Activated T-helper 17 cell treated with anti-CD3 and anti-CD28 coated beads, Interleukin-2, amount 50 U/mL, for 72 hours (primary cell): ENCODE measurements at regions not wholly inside any gene's neighbourhood (a gene's known extent, or its start where the extent isn't known, plus 50 kb on each side); places are given as distances from the start of the nearest gene placed in this dataset.
A peak's percentile ranks its signal among the peaks of the same experiment; 100 is the strongest.

ENCODE experiments used
- ATAC-seq: fragments of 150-1000 bp; cut with Tn5 transposase; replicated peaks from 2 replicates; pipeline ENCODE4 v1.10.0; 2021; ENCODE audit warnings: mild to moderate bottlenecking, moderate library complexity
- H3K27ac Mint-ChIP-seq: one replicate; pipeline ENCODE4 v1.8.0; 2022; ENCODE audit warnings: mixed read lengths
- H3K27me3 Mint-ChIP-seq: one replicate; pipeline ENCODE4 v1.8.0; 2022; ENCODE audit warnings: mixed read lengths
- H3K36me3 Mint-ChIP-seq: one replicate; pipeline ENCODE4 v1.8.0; 2022; ENCODE audit warnings: low read depth, mild to moderate bottlenecking, mixed read lengths
- H3K4me1 Mint-ChIP-seq: one replicate; pipeline ENCODE4 v1.8.0; 2022; ENCODE audit warnings: mixed read lengths
- H3K4me3 Mint-ChIP-seq: one replicate; pipeline ENCODE4 v1.8.0; 2022; ENCODE audit warnings: mild to moderate bottlenecking, mixed read lengths
- H3K9me3 Mint-ChIP-seq: one replicate; pipeline ENCODE4 v1.8.0; 2022; ENCODE audit warnings: mixed read lengths

DNA sequence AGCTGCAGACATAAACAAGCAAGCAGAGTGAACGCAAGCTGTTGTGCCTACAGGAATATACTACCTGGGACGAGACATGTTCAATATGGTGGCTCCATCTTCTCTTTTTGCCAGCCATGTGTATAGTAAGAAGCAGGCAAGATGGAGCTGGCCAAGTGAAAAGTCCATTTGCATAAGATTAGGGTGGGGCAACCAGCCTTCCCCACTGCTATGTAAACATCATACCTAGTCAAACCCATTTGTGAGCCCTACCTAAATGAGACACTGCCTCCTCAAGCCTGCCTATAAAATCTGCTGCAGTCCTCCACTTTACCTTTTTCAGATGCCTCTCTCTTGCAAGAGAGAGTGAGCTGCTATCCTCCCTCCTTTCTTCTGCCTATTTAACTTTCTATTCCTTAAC lies 370.1 kb upstream of the PMFBP1 start:
- no peak overlapping the region for H3K4me3 Mint-ChIP-seq
- H3K27me3 Mint-ChIP-seq, result no peaks in the 10 kb centered on the region
- no peak overlapping the region for H3K27ac Mint-ChIP-seq
- no peak for ATAC-seq
- no peaks in the 10 kb centered on the region for H3K4me1 Mint-ChIP-seq
- H3K9me3 Mint-ChIP-seq, result no peaks in the 10 kb centered on the region
- no peaks in the 10 kb centered on the region for H3K36me3 Mint-ChIP-seq

DNA sequence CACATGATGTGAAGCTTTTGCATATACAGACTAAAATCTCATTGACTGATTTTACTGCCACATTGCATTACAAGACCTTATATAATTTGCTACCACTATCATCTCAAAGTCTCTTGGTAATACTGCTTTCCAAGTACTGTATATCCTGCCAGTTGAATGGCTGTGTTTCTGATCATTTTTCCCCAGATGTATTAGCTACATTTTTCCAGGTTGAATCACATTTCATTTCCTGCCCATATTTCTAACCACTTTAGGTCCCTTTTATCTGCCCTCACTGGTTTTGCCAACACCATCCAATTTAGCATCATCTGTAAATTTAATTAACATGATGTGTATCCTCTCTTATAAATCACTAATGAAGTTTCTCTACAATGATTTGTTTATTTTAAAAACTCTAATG lies 365.7 kb upstream of the PMFBP1 start:
- Mint-ChIP-seq H3K36me3 (no peaks in the 10 kb centered on the region), H3K9me3 (no peaks in the 10 kb centered on the region), H3K27me3 (no peaks in the 10 kb centered on the region), H3K4me1 (no peaks in the 10 kb centered on the region), H3K27ac (no peak overlapping the region), H3K4me3 (no peak overlapping the region)
- no peak for ATAC-seq

DNA sequence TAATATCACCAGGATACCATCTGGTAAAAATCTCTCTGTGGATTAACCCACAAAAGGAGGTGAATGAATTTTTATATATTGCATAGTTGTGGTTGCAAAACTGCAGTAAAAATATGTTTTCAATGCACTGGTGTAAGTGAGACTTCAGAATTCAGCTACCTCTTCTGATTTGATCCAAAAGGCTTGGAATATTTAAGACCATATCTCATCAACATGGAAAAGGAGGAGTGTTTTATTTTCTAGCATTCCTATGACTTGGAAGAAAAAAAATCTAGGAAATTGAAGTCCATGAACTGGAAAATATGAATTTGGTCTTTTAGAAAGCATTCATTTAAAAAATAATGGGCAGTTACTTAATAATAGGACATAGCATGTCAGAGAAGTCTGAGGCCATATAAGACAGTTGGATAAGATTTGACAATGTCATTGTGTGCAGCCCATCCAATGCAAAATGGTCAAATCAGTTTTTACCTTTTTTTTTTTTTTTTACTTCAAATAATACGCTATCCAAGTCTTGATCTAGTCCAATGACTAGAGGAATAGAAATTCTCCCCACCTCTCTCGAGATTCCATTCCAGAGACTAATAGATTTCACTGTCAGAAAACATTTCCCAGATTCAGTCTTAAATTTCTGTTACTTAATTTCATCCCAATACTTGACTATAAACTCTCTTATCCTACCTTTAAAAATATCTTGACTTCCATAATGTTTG lies 364.9 kb upstream of the PMFBP1 start:
- no peak overlapping the region for H3K4me3 Mint-ChIP-seq
- no peaks in the 10 kb centered on the region for H3K9me3 Mint-ChIP-seq
- H3K36me3 Mint-ChIP-seq, result no peaks in the 10 kb centered on the region
- ATAC-seq, result no peak
- H3K27ac Mint-ChIP-seq, result no peak overlapping the region
- no peaks in the 10 kb centered on the region for H3K4me1 Mint-ChIP-seq
- no peaks in the 10 kb centered on the region for H3K27me3 Mint-ChIP-seq

DNA sequence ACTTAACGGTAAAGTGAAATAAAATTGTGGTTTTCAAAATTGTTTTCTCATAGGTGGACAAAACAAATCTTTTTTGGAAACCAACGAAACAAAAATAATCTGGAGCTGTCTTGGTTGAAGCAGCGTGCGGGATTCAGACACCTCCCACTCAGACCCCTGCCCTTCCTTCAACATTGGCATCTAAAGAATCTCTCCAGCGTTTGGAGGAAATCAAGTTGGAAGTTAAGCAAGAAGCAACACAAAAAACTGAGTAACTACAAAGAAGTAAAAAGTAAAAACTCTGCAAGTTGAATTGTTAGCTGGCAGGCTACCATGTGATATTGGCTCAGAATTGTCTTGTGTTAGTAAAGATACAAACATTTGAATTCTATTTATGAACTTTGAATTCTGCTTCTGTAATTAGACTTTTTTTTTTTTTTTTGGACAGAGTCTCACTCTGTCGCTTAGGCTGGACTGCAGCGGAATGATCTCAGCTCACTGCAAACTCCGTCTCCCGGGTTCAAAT lies 361.0 kb upstream of the PMFBP1 start:
- H3K4me1 Mint-ChIP-seq, result peaks cover 5% of the 10 kb centered on the region
- H3K36me3 Mint-ChIP-seq, result no peaks in the 10 kb centered on the region
- H3K9me3 Mint-ChIP-seq, result no peaks in the 10 kb centered on the region
- H3K27me3 Mint-ChIP-seq, result no peaks in the 10 kb centered on the region
- no peak overlapping the region for H3K27ac Mint-ChIP-seq
- ATAC-seq, result no peak
- H3K4me3 Mint-ChIP-seq, result no peak overlapping the region

DNA sequence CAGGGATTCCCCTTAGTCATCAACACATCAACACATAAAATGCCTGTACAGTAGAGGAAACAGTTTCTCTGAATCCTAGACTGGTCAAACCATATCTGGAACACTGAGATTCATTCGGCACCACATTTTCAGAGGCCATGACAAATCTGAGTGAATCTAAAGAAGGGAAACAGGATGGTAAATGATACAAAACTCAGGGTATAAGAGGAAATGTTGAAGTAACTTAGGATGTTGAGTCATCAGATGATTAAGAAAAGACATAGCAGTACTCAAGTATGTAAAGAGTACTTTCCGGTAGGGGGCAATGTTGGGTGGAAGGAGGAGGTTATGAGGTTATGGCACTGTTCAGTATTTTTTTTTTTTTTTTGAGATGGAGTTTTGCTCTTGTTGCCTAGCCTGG lies 358.5 kb upstream of the PMFBP1 start:
- peak; percentile 70 for ATAC-seq
- H3K4me1 Mint-ChIP-seq, result peaks cover 5% of the 10 kb centered on the region
- H3K36me3 Mint-ChIP-seq, result no peaks in the 10 kb centered on the region

DNA sequence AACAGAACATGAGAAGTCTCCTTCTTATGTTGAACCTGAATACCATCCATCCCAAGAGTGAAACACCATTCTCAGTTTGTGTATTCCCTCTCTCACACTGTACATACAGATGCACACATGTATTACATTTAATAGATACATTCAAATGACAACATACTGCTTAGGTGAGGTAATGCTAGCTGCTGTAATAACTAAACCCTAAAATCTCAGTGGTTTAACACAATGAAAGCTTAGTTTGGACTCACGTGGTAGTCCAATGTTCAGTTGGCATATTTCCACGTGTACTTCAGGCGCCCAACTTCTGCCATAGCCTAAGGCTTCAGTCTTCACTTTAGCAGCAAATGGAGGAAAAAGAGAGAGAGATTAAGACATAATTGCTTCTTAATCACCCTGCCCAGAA lies 351.1 kb upstream of the PMFBP1 start:
- no peak for ATAC-seq

More for the DNA sequence above, 358.5 kb upstream of the PMFBP1 start:
- Mint-ChIP-seq H3K4me3 (no peak overlapping the region), H3K9me3 (no peaks in the 10 kb centered on the region), H3K27ac (no peak overlapping the region), H3K27me3 (no peaks in the 10 kb centered on the region)

DNA sequence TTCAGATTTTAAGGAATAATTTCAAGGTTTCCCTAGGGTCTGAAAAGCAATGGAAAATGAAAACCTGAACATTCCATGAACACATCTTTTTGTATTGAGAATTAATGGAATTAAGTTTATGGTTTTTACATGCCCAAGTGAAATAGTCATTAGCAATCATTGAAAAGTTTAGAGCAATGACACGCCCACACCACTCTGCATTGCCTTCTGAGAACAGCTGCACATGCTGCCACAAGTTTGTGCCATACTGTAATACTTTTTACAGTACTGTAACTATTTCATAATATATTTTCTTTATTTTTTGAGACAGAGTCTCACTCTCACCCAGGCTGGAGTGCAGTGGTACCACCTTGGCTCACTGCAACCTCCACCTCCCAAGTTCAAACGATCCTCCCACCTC lies 345.2 kb upstream of the PMFBP1 start:
- peaks cover 4% of the 10 kb centered on the region for H3K9me3 Mint-ChIP-seq
- H3K27ac Mint-ChIP-seq, result no peak overlapping the region
- no peak overlapping the region for H3K4me3 Mint-ChIP-seq
- no peaks in the 10 kb centered on the region for H3K27me3 Mint-ChIP-seq
- H3K4me1 Mint-ChIP-seq, result peaks cover 4% of the 10 kb centered on the region
- H3K36me3 Mint-ChIP-seq, result no peaks in the 10 kb centered on the region
- ATAC-seq, result no peak

More for the DNA sequence above, 351.1 kb upstream of the PMFBP1 start:
- Mint-ChIP-seq H3K36me3 (no peaks in the 10 kb centered on the region), H3K4me1 (no peaks in the 10 kb centered on the region), H3K9me3 (peaks cover 4% of the 10 kb centered on the region), H3K27ac (no peak overlapping the region), H3K4me3 (no peak overlapping the region), H3K27me3 (no peaks in the 10 kb centered on the region)

DNA sequence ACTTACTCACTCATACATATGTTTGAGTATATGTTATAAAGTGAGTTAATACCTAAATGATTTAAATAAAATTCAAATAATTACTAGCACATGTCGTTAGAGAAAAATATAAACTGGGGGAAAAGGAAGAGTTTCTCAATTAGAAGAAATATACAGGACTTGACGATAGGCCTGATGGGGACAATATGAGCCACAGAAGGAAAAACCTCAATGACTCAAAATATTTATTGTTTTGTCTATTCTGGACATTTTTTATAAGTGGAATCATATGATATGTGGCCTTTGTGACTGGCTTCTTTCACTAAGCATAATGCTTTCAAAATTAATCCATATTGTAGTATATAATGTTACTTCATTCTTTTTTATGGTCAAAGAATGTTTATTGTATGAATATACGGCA lies 339.2 kb upstream of the PMFBP1 start:
- H3K27ac Mint-ChIP-seq, result no peak overlapping the region
- H3K4me1 Mint-ChIP-seq, result peaks cover 4% of the 10 kb centered on the region
- no peaks in the 10 kb centered on the region for H3K36me3 Mint-ChIP-seq
- ATAC-seq, result no peak
- no peak overlapping the region for H3K4me3 Mint-ChIP-seq
- no peaks in the 10 kb centered on the region for H3K27me3 Mint-ChIP-seq
- no peaks in the 10 kb centered on the region for H3K9me3 Mint-ChIP-seq

DNA sequence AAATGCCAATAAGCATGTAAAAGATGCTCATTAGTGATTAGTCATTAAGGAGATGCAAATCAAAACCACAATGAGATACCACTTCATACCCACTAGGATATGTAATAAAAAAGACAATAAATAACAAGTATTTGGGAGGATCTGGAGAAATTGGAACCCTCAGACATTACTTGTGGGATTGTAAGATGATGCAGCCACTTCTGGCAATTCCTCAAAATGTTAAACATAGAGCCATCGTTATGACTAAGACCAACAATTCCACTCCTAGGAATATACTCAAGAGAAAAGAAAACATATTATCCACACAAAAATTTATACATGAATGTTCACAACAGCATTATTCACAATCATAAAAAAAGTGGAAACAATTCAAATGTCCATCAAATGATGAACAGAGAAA lies 336.2 kb upstream of the PMFBP1 start:
- Mint-ChIP-seq H3K36me3 (no peaks in the 10 kb centered on the region), H3K27ac (no peak overlapping the region), H3K4me1 (no peaks in the 10 kb centered on the region), H3K9me3 (no peaks in the 10 kb centered on the region), H3K4me3 (no peak overlapping the region), H3K27me3 (no peaks in the 10 kb centered on the region)
- ATAC-seq, result no peak

DNA sequence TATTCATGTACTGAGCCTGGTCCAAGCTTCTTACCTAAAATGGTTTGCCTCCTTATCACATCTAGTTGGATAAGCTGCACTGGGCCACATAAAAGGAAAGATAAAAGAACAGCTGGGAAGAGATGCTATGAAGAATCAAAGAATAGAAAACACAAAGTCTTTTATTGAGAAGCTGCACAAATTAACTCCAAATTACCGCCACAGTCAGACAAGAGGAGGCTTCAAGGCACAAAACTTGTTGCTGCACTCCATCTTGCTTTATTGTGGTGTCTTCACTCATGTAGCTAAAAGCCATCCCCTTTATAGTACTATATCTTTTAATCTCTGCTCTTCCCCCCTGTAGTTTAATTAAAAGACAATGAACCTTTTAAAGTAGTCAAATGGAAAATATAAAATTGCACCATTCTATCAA lies 330.6 kb upstream of the PMFBP1 start:
- Mint-ChIP-seq H3K27me3 (no peaks in the 10 kb centered on the region), H3K9me3 (no peaks in the 10 kb centered on the region), H3K4me1 (no peaks in the 10 kb centered on the region), H3K27ac (no peak overlapping the region), H3K36me3 (no peaks in the 10 kb centered on the region), H3K4me3 (no peak overlapping the region)
- ATAC-seq, result no peak

DNA sequence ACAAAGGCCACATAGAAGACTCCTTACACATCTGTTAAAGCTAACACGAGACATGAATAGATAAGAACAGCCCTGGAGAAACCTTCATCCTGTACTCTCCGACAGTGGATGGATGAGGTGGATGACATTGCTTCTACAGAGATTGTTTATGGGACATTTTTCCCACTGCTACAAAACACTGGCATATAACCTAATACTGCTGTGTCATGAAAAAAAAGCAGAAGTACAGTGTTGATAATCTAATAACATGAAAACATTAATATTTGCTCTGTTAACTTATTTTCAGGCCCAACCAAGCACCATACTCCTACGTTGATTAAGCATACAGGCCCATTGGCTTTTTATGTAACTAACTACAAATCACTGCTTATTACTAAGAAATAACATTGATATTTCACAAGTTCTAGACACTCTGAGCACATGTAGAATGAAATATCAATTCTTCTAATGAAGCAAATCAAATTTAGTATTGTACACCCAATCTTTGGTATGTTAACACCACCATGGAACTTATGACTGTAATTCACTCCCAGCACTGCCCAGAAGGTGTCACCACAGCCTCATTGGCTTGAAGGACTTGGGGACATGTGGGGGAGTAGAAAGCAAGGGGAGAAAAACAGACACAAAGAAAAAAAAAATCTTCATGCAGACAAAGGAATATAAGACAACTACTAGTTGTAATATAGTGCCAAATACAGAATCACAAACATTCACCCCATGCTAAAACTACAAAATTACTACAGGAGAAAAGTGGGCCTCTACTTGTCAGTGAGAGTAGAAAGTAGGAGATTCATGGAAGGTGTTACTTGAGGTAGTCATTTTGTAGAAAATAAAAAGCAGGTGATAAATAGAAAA lies 330.0 kb upstream of the PMFBP1 start:
- H3K4me1 Mint-ChIP-seq, result no peaks in the 10 kb centered on the region
- no peak overlapping the region for H3K4me3 Mint-ChIP-seq
- H3K27me3 Mint-ChIP-seq, result no peaks in the 10 kb centered on the region
- no peak overlapping the region for H3K27ac Mint-ChIP-seq
- peak; percentile 54 for ATAC-seq
- no peaks in the 10 kb centered on the region for H3K9me3 Mint-ChIP-seq
- no peaks in the 10 kb centered on the region for H3K36me3 Mint-ChIP-seq

DNA sequence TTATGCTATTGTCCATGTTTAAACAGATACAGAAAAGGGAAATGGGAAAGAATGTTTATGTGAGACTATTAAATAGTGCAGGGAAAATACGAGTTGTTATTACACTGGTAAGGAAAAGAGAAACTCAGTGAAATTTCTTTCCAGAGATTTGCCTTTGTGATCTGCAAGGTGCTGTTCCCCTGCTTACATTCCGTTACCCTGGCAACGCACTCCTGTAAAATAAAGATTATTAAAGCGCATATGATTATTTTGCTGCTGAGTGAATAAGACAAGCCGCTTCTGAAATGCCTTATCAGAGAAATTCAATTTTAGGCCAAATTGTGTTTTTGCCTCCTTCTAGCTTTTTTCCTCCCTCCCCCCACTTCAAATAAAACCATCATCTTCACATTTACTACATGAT lies 328.6 kb upstream of the PMFBP1 start:
- H3K4me3 Mint-ChIP-seq, result no peak overlapping the region
- H3K27ac Mint-ChIP-seq, result no peak overlapping the region
- H3K4me1 Mint-ChIP-seq, result no peaks in the 10 kb centered on the region
- H3K9me3 Mint-ChIP-seq, result no peaks in the 10 kb centered on the region
- no peaks in the 10 kb centered on the region for H3K27me3 Mint-ChIP-seq
- no peak for ATAC-seq
- H3K36me3 Mint-ChIP-seq, result no peaks in the 10 kb centered on the region

DNA sequence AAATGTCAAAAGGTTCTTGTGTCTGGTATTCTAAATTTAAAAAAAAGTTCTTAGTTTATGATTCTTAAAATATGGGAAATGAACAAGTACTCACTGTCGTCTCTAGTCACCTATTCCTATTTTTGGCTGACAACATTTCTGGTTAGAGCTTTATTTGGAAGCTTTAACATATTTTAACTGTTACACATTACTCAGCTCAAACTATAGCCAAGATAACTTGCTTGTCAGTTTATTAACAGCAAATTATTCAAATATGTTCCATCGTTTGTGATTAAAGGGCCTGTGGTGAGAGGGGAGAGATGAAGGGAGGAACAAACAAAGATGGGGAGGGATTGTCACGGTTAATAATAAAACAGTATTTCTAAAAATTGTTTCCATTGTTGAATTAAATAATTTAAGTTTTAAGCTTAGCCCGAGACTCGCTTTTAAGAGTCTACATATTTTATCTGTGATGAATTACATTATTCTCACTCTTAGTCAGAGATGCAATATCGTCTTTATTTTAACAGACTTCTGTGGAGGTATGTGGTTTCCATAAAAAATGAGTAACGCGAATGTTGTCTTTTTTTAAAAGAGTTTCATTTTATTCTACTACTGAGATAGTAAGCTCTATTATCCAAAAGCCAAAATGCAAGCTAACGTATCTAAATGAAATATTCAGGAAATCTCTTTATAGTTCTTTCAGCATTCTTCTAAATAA lies 321.9 kb upstream of the PMFBP1 start:
- ATAC-seq, result peak; percentile 67
- H3K27ac Mint-ChIP-seq, result no peak overlapping the region

DNA sequence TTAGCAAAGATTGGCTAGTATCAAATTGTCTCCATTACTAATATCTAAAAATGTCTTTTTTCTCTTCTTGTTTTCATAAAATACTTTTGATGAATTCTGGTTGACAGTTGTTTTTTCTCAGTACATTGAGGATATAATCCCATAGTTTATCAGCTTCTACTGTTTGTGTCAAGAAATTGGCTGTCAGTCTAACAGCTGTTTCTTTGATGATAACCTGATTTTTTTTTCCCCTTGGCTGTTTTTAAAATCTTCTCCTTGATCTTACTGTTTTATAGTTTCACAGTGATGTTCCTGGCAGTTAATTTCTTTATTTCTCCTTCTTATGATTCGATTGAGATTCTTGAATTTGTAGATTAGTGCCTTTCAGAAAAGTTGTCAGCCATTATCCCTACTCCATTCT lies 315.3 kb upstream of the PMFBP1 start:
- H3K4me1 Mint-ChIP-seq, result peaks cover 8% of the 10 kb centered on the region
- H3K9me3 Mint-ChIP-seq, result peaks cover 7% of the 10 kb centered on the region
- H3K4me3 Mint-ChIP-seq, result no peak overlapping the region
- H3K36me3 Mint-ChIP-seq, result no peaks in the 10 kb centered on the region
- H3K27ac Mint-ChIP-seq, result no peak overlapping the region
- no peak for ATAC-seq
- H3K27me3 Mint-ChIP-seq, result no peaks in the 10 kb centered on the region

More for the DNA sequence above, 321.9 kb upstream of the PMFBP1 start:
- no peaks in the 10 kb centered on the region for H3K9me3 Mint-ChIP-seq
- H3K4me3 Mint-ChIP-seq, result peak overlapping the region; percentile 15
- no peaks in the 10 kb centered on the region for H3K36me3 Mint-ChIP-seq
- no peaks in the 10 kb centered on the region for H3K27me3 Mint-ChIP-seq
- peaks cover 5% of the 10 kb centered on the region for H3K4me1 Mint-ChIP-seq
